ENCODE measurements at regions not wholly inside any gene's neighbourhood (a gene's known extent, or its start where the extent isn't known, plus 50 kb on each side); places are given as distances from the start of the nearest gene placed in this dataset.

- H3K36me3 ChIP-seq (ENCODE audit: insufficient read depth in 1 of 2, low read depth in 1 of 2) = no peaks in the 10 kb centered on the region
- DNase-seq (no peak), ATAC-seq (no peak)
- TF ChIP-seq, protein P1, sequence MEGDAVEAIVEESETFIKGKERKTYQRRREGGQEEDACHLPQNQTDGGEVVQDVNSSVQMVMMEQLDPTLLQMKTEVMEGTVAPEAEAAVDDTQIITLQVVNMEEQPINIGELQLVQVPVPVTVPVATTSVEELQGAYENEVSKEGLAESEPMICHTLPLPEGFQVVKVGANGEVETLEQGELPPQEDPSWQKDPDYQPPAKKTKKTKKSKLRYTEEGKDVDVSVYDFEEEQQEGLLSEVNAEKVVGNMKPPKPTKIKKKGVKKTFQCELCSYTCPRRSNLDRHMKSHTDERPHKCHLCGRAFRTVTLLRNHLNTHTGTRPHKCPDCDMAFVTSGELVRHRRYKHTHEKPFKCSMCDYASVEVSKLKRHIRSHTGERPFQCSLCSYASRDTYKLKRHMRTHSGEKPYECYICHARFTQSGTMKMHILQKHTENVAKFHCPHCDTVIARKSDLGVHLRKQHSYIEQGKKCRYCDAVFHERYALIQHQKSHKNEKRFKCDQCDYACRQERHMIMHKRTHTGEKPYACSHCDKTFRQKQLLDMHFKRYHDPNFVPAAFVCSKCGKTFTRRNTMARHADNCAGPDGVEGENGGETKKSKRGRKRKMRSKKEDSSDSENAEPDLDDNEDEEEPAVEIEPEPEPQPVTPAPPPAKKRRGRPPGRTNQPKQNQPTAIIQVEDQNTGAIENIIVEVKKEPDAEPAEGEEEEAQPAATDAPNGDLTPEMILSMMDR (IDR thresholded peaks at IDR 0.05) = no peak
- no peak overlapping the region for H3K27ac ChIP-seq
- peaks cover 0 to 4% (median 3%) of the 10 kb centered on the region in 3 donors for H3K27me3 ChIP-seq (ENCODE audit: insufficient read depth in 3 of 3, low read length in 2 of 3)
- H3K4me3 ChIP-seq = no peak overlapping the region
- no peaks in the 10 kb centered on the region for H3K9me3 ChIP-seq
- H3K4me1 ChIP-seq = no peaks in the 10 kb centered on the region
- WGBS, 3 donors = 94 to 99% (median 98%) methylated on average over 4 of the region's 4 CpGs
- intact Hi-C loops (cut with DNase I) = no loop called here
These were observed 142.4 kb upstream of the IRX3 start for GRCh38 chr16:54429029-54429428.

- ATAC-seq = no peak
- 69 to 87% (median 83%) methylated on average over 4 of the region's 4 CpGs for WGBS, 3 donors
- Histone ChIP-seq H3K4me1 (no peaks in the 10 kb centered on the region), H3K9me3 (no peaks in the 10 kb centered on the region), H3K36me3 (ENCODE audit: insufficient read depth in 1 of 2, low read depth in 1 of 2) (no peaks in the 10 kb centered on the region), H3K27ac (no peak overlapping the region), H3K4me3 (no peak overlapping the region), H3K27me3 (ENCODE audit: insufficient read depth in 3 of 3, low read length in 2 of 3) (peaks cover 0 to 4% (median 0%) of the 10 kb centered on the region in 3 donors)
- no peak for DNase-seq
- TF ChIP-seq, protein P1 (IDR thresholded peaks at IDR 0.05) = no peak
- intact Hi-C loops (cut with DNase I) = no loop called here
These were observed 139.9 kb upstream of the IRX3 start for GRCh38 chr16:54426553-54426849.

DNA sequence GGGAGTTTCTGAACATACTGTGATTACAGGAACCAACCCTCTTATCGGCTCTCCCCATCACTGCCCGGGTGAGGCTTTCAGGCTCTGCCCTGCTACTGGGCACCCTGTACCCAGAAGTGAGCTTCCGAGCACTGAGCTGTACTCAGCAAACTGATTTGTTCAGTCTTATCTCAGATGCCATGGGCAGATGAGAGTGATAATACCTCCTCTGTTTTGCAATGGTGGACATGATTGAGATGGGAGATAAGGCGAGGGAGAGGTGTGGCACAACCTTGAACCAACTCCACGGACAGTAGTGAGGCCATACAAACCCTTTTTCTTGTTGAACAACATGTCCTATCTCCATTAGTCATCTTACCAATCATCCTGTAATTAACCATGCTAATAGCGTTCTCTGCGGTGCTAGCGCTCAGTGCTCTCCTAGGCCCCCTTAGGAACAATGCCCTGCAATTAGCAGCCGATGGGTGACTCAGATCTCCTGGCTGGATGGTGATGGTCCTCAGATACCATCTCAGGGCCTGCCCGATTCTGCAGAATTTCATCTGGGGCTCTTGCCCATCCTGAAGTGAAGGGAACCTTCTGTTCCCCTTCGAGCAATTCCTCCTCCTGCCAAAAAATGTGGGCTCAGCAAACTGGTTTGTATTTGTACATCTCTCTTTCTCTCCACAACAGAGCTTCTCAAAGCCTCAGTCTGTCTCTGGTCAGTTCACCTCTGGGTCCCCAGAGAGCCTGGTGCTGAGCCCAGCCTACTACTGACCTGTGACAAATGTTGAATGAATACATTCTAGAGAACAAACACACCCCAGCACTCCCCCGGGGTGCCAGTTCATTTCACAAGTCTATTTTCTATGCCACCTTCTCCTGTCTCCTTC, 139.3 kb upstream of the IRX3 start:
- DNase-seq (no peak), ATAC-seq (no peak)
- Histone ChIP-seq H3K36me3 (ENCODE audit: insufficient read depth in 1 of 2, low read depth in 1 of 2) (no peaks in the 10 kb centered on the region), H3K27me3 (ENCODE audit: insufficient read depth in 3 of 3, low read length in 2 of 3) (peaks cover 0 to under 1% (median 0%) of the 10 kb centered on the region in 3 donors), H3K4me1 (no peaks in the 10 kb centered on the region), H3K27ac (no peak overlapping the region), H3K4me3 (no peak overlapping the region), H3K9me3 (no peaks in the 10 kb centered on the region)
- intact Hi-C loops (cut with DNase I) = no loop called here
- 67 to 76% (median 68%) methylated on average over 12 of the region's 12 CpGs for WGBS, 3 donors
- TF ChIP-seq, protein P1 (IDR thresholded peaks at IDR 0.05) = no peak

DNA sequence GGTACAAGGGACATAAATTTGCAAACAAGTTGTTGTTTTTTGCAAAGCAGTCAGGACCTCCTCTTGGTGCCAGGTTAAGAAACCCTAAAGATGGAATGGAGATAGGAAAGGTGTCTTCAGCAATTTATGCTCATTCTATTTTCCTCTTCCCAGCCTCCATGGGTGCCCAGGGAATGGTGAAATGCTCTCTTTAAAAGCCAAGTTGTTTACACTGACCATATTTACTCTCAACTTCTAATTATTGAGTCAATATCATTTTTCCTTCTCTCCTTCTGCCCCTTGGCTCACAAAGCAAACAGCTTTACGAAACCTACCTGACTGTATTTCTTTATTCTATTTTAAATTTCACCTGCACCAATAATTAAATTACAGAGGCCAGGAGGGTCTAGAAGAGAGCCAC, 138.5 kb upstream of the IRX3 start:
- Histone ChIP-seq H3K36me3 (ENCODE audit: insufficient read depth in 1 of 2, low read depth in 1 of 2) (no peaks in the 10 kb centered on the region), H3K4me3 (no peak overlapping the region), H3K27ac (no peak overlapping the region), H3K9me3 (no peaks in the 10 kb centered on the region), H3K27me3 (ENCODE audit: insufficient read depth in 3 of 3, low read length in 2 of 3) (no peaks in the 10 kb centered on the region), H3K4me1 (no peaks in the 10 kb centered on the region)
- TF ChIP-seq, protein P1 (IDR thresholded peaks at IDR 0.05) = no peak
- 85 to 100% (median 96%) methylated on average over 1 of the region's 1 CpG for WGBS, 3 donors
- intact Hi-C loops (cut with DNase I) = no loop called here
- ATAC-seq (no peak), DNase-seq (no peak)

GRCh38 chr16:54424043-54424451, 137.5 kb upstream of the IRX3 start:
- Histone ChIP-seq H3K27ac (no peak overlapping the region), H3K36me3 (ENCODE audit: insufficient read depth in 1 of 2, low read depth in 1 of 2) (no peaks in the 10 kb centered on the region), H3K4me1 (no peaks in the 10 kb centered on the region), H3K27me3 (ENCODE audit: insufficient read depth in 3 of 3, low read length in 2 of 3) (no peaks in the 10 kb centered on the region), H3K9me3 (no peaks in the 10 kb centered on the region), H3K4me3 (no peak overlapping the region)
- TF ChIP-seq, protein P1 (IDR thresholded peaks at IDR 0.05) = no peak
- WGBS, 3 donors = 83 to 87% (median 83%) methylated on average over 5 of the region's 5 CpGs
- ATAC-seq (no peak), DNase-seq (no peak)
- intact Hi-C loops (cut with DNase I) = no loop called here

Measured in psoas muscle (tissue), 7 donors.